ENCODE measurements at regions not wholly inside any gene's neighbourhood (a gene's known extent, or its start where the extent isn't known, plus 50 kb on each side); places are given as distances from the start of the nearest gene placed in this dataset.

DNA sequence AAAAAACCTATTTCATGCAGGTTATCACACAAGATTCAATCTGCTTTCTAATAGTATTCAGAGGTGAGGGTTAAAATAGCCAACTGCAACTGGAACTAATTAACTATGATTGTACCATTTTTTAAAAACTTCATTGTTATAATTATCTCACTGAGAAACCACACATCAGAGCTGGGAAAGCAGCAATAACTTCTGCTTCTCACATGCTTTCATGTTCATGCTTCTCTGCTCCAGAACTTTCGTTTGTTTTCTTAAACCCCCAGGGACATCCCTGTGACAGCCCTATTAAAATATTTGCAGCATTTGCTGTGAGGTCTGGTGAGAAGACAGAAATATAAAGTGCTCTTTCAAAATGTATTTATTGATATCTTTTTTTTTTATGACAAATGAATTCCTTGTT lies 389.0 kb upstream of the SORCS1 start:
- no peak overlapping the region for H3K4me3 ChIP-seq (replicated peaks; ENCODE audit: low read depth, low read length)
- TF ChIP-seq, protein P1, sequence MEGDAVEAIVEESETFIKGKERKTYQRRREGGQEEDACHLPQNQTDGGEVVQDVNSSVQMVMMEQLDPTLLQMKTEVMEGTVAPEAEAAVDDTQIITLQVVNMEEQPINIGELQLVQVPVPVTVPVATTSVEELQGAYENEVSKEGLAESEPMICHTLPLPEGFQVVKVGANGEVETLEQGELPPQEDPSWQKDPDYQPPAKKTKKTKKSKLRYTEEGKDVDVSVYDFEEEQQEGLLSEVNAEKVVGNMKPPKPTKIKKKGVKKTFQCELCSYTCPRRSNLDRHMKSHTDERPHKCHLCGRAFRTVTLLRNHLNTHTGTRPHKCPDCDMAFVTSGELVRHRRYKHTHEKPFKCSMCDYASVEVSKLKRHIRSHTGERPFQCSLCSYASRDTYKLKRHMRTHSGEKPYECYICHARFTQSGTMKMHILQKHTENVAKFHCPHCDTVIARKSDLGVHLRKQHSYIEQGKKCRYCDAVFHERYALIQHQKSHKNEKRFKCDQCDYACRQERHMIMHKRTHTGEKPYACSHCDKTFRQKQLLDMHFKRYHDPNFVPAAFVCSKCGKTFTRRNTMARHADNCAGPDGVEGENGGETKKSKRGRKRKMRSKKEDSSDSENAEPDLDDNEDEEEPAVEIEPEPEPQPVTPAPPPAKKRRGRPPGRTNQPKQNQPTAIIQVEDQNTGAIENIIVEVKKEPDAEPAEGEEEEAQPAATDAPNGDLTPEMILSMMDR (IDR thresholded peaks at IDR 0.05; ENCODE audit: insufficient read depth, low read length, poor library complexity, severe bottlenecking), result no peak
- H3K27me3 ChIP-seq (replicated peaks; ENCODE audit: control insufficient read depth, insufficient read depth, low read length), result no peaks in the 10 kb centered on the region
- no peaks in the 10 kb centered on the region for H3K36me3 ChIP-seq (ENCODE audit: control insufficient read depth, insufficient read depth, low read length)
- DNase-seq (ENCODE audit: extremely low read depth, insufficient read length), result no peak

DNA sequence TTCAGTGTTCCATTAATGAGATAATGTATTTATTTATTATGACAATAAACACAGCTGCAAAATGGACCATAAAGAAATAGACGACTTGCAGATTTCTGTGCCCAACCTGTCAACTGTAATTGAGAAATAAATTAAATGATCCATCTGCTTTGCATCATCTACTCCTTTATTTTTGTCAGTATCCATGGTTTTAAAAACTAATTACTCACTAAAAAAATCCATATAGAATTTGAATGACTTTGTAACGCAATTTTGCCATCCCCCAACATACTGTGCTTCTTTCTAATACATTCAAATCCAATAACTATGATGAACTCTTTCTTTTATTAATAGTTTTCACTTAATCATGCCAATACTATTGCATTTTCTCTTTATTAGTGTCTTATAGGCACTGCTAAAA lies 388.5 kb upstream of the SORCS1 start:
- no peak for DNase-seq (ENCODE audit: extremely low read depth, insufficient read length)
- no peak overlapping the region for H3K4me3 ChIP-seq (replicated peaks; ENCODE audit: low read depth, low read length)
- H3K36me3 ChIP-seq (ENCODE audit: control insufficient read depth, insufficient read depth, low read length), result no peaks in the 10 kb centered on the region
- no peaks in the 10 kb centered on the region for H3K27me3 ChIP-seq (replicated peaks; ENCODE audit: control insufficient read depth, insufficient read depth, low read length)
- TF ChIP-seq, protein P1 (IDR thresholded peaks at IDR 0.05; ENCODE audit: insufficient read depth, low read length, poor library complexity, severe bottlenecking), result no peak

- H3K4me3 ChIP-seq (replicated peaks; ENCODE audit: low read depth, low read length), result no peak overlapping the region
- no peaks in the 10 kb centered on the region for H3K36me3 ChIP-seq (ENCODE audit: control insufficient read depth, insufficient read depth, low read length)
- no peak for DNase-seq (ENCODE audit: extremely low read depth, insufficient read length)
- no peaks in the 10 kb centered on the region for H3K27me3 ChIP-seq (replicated peaks; ENCODE audit: control insufficient read depth, insufficient read depth, low read length)
- TF ChIP-seq, protein P1 (IDR thresholded peaks at IDR 0.05; ENCODE audit: insufficient read depth, low read length, poor library complexity, severe bottlenecking), result no peak
Observed at GRCh38 chr10:107548301-107548700, 383.8 kb upstream of the SORCS1 start.

DNA sequence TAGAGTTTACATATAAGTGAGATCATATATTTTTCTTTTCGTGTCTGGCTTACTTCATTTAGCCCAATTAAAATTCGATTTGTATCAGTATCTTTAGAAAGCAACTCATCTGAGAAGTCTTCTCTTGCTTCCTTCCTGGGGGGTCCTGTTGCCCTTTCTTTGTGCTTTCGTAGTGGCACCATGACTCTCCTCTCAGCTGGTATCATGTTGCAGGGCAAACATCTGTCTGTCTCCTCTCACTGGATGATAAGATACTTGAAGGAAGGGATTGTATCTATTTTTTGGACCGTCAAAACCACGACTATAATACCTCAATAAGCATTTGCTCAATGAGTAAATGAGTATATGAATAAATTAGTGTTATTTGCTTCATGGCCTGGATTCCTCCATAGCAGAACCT lies 382.5 kb upstream of the SORCS1 start:
- Histone ChIP-seq H3K36me3 (ENCODE audit: control insufficient read depth, insufficient read depth, low read length) (no peaks in the 10 kb centered on the region), H3K4me3 (replicated peaks; ENCODE audit: low read depth, low read length) (no peak overlapping the region), H3K27me3 (replicated peaks; ENCODE audit: control insufficient read depth, insufficient read depth, low read length) (no peaks in the 10 kb centered on the region)
- TF ChIP-seq, protein P1 (IDR thresholded peaks at IDR 0.05; ENCODE audit: insufficient read depth, low read length, poor library complexity, severe bottlenecking), result no peak
- no peak for DNase-seq (ENCODE audit: extremely low read depth, insufficient read length)

DNA sequence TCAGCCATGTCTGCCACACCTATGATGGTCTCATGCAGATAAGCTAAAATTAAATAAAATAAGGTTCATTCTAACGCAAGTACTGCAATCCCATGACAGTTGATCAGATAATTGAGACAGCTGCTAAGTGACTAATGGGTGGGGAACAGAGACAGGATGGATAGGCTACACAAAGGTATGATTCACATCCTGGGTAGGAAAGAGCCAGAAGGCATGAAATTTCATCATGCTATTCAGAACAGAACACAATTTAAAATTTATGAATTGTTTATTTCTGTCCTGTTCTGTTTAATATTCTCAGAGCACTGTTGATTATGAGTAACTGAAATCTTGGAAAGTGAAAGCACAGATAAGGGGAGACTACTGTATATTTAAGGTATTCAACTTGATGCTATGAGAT lies 381.8 kb upstream of the SORCS1 start:
- H3K4me3 ChIP-seq (replicated peaks; ENCODE audit: low read depth, low read length), result no peak overlapping the region
- no peaks in the 10 kb centered on the region for H3K36me3 ChIP-seq (ENCODE audit: control insufficient read depth, insufficient read depth, low read length)
- TF ChIP-seq, protein P1 (IDR thresholded peaks at IDR 0.05; ENCODE audit: insufficient read depth, low read length, poor library complexity, severe bottlenecking), result no peak
- no peaks in the 10 kb centered on the region for H3K27me3 ChIP-seq (replicated peaks; ENCODE audit: control insufficient read depth, insufficient read depth, low read length)
- no peak for DNase-seq (ENCODE audit: extremely low read depth, insufficient read length)

- Histone ChIP-seq H3K36me3 (ENCODE audit: control insufficient read depth, insufficient read depth, low read length) (no peaks in the 10 kb centered on the region), H3K4me3 (replicated peaks; ENCODE audit: low read depth, low read length) (no peak overlapping the region), H3K27me3 (replicated peaks; ENCODE audit: control insufficient read depth, insufficient read depth, low read length) (no peaks in the 10 kb centered on the region)
- DNase-seq (ENCODE audit: extremely low read depth, insufficient read length), result no peak
- TF ChIP-seq, protein P1 (IDR thresholded peaks at IDR 0.05; ENCODE audit: insufficient read depth, low read length, poor library complexity, severe bottlenecking), result no peak
Observed at GRCh38 chr10:107545717-107546116, 381.2 kb upstream of the SORCS1 start.

All from GM06990 (cell line).